CD4-positive, CD25-positive, alpha-beta regulatory T cell (primary cell): ENCODE measurements at regions not wholly inside any gene's neighbourhood (a gene's known extent, or its start where the extent isn't known, plus 50 kb on each side); places are given as distances from the start of the nearest gene placed in this dataset.
"Not testable (repeated sequence)": the region's sequence is repeated elsewhere in the genome, so short reads cannot be mapped to it uniquely, and the experiment has no call there.

Experiments
- ATAC-seq, 2 donors: fragments of 150-1000 bp; cut with Tn5 transposase; one replicate each; pipeline ENCODE4 v1.10.0; 2021; ENCODE audit warnings: low read depth in 2 of 2, moderate number of reproducible peaks in 2 of 2, moderate library complexity in 1 of 2
- DNase-seq, 3 donors: peaks; one replicate each; pipeline versions ENCODE4 v3.0.0 to v3.0.0-alpha.2; 2012 to 2022; ENCODE audit warnings: mixed read lengths in 1 of 3
- H3K27ac ChIP-seq: one replicate; pipeline ENCODE4 v1.7.0; 2013; ENCODE audit warnings: mild to moderate bottlenecking, low read length; ENCODE audit not compliant: insufficient read depth, poor library complexity, severe bottlenecking
- H3K27me3 ChIP-seq: one replicate; pipeline ENCODE4 v1.7.0; 2013; ENCODE audit warnings: low read length; ENCODE audit not compliant: control insufficient read depth, insufficient read depth
- H3K36me3 ChIP-seq: one replicate; pipeline ENCODE4 v1.7.0; 2013; ENCODE audit warnings: mild to moderate bottlenecking, low read length, moderate library complexity; ENCODE audit not compliant: control insufficient read depth, insufficient read depth
- H3K4me1 ChIP-seq: 2 replicates; pipeline ENCODE4 v1.7.0; 2013; ENCODE audit warnings: mild to moderate bottlenecking, low read length; ENCODE audit not compliant: insufficient read depth, control insufficient read depth, poor library complexity, severe bottlenecking
- H3K4me3 ChIP-seq: one replicate; pipeline ENCODE4 v1.7.0; 2013; ENCODE audit warnings: low read depth, mild to moderate bottlenecking, low read length, moderate library complexity
- H3K9me3 ChIP-seq, 2 experiments: 1 replicate in 1 of 2; 2 replicates in 1 of 2; pipeline ENCODE4 v1.7.0; 2013; ENCODE audit warnings: low read length in 2 of 2, mild to moderate bottlenecking in 1 of 2, moderate library complexity in 1 of 2; ENCODE audit not compliant: control insufficient read depth in 2 of 2
- H3K27ac Mint-ChIP-seq, 3 donors: one replicate each; pipeline ENCODE4 v1.8.0; 2020 to 2022; ENCODE audit warnings: mild to moderate bottlenecking in 3 of 3, mixed read lengths in 3 of 3, moderate library complexity in 2 of 3
- H3K27me3 Mint-ChIP-seq: one replicate; pipeline ENCODE4 v1.8.0; 2022; ENCODE audit warnings: mild to moderate bottlenecking, mixed read lengths
- H3K36me3 Mint-ChIP-seq: one replicate; pipeline ENCODE4 v1.8.0; 2020; ENCODE audit warnings: mixed read lengths
- H3K4me1 Mint-ChIP-seq, 4 donors: one replicate each; pipeline ENCODE4 v1.8.0; 2020 to 2022; ENCODE audit warnings: mixed read lengths in 4 of 4, mild to moderate bottlenecking in 1 of 4
- H3K4me3 Mint-ChIP-seq, 4 donors: one replicate each; pipeline ENCODE4 v1.8.0; 2020 to 2022; ENCODE audit warnings: mild to moderate bottlenecking in 4 of 4, mixed read lengths in 4 of 4, moderate library complexity in 3 of 4
- H3K9me3 Mint-ChIP-seq, 7 donors: one replicate each; pipeline ENCODE4 v1.8.0; 2020 to 2022; ENCODE audit warnings: mixed read lengths in 7 of 7, mild to moderate bottlenecking in 3 of 7, moderate library complexity in 2 of 7

DNA sequence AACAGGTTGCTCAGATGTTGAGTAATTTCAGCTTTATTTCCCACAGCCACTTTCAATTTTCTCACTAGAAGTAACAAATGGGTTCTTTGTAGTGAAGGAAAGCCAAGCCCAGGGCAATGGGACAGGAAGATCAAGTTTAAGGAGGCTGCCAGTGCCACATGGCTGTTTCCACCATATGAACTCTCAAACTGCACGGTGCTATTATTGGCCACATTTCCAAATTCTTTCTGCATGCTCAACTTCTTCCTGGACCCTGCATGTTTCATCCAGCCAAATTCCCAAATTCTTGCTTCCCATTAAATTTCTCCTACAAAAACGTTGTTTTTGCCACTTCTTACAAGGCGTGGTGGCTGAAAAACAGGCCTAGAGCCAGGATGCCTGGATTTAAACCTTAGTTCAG is 193.3 kb upstream of the SPHKAP start:
- Mint-ChIP-seq H3K27me3 (peaks cover 4% of the 10 kb centered on the region), H3K36me3 (no peaks in the 10 kb centered on the region), H3K4me3 (no peak overlapping the region), H3K27ac (no peak overlapping the region), H3K9me3 (peaks cover 0 to 11% (median 4%) of the 10 kb centered on the region in 7 donors), H3K4me1 (no peaks in the 10 kb centered on the region)
- Histone ChIP-seq H3K4me1 (no peaks in the 10 kb centered on the region), H3K9me3 (peaks cover 0 to 2% of the 10 kb centered on the region in 2 experiments), H3K36me3 (no peaks in the 10 kb centered on the region), H3K4me3 (no peak overlapping the region), H3K27ac (no peak overlapping the region), H3K27me3 (no peaks in the 10 kb centered on the region)
- ATAC-seq (no peak), DNase-seq (no peak)

DNA sequence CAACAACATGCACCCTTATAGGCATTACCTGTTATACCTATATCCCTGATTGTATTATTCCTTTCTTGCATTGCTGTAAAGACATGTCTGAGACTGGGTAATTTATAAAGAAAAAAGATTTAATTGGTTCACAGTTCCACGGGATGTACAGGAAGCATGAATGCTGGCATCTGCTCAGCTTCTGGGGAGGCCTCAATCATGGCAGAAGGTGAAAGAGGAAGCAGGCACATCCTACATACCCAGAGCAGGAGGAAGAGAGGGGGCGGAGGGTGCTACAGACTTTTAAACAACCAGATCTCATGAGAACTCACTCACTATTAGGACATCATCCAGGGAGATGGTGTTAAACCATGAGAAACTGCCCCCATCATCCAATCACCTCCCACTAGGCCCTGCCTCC is 191.7 kb upstream of the SPHKAP start:
- Histone ChIP-seq H3K4me1 (no peaks in the 10 kb centered on the region), H3K27me3 (no peaks in the 10 kb centered on the region), H3K4me3 (no peak overlapping the region), H3K36me3 (no peaks in the 10 kb centered on the region), H3K27ac (no peak overlapping the region), H3K9me3 (peaks cover 0 to 2% of the 10 kb centered on the region in 2 experiments)
- Mint-ChIP-seq H3K4me1 (no peaks in the 10 kb centered on the region), H3K36me3 (no peaks in the 10 kb centered on the region), H3K27me3 (peaks cover 4% of the 10 kb centered on the region), H3K27ac (no peak overlapping the region), H3K4me3 (no peak overlapping the region), H3K9me3 (peaks cover 0 to 8% (median 4%) of the 10 kb centered on the region in 7 donors)
- DNase-seq (no peak), ATAC-seq (no peak)

DNA sequence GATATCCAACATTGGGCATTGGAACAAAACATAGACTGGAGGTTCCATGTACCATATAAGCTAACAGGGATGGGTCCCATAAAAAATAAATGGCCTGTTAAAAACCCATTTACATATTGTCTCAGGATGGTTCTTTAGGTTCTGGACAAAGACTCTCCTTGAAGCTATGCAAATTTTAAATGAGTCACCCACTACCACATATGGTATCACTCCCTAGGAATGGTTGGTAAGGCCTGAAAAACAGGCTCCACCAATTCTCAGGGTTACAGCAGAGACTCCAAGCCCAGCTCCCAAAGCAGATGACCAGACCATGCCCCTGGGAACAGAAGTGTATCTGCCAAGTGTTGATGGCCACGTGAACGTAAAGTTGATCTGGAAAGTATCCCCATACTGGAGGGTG is 190.7 kb upstream of the SPHKAP start:
- H3K9me3 Mint-ChIP-seq: peaks cover 0 to 8% (median 5%) of the 10 kb centered on the region in 7 donors
- no peak overlapping the region for H3K27ac ChIP-seq
- H3K9me3 ChIP-seq: peaks cover 0 to 2% of the 10 kb centered on the region in 2 experiments
- H3K36me3 Mint-ChIP-seq: no peaks in the 10 kb centered on the region
- no peaks in the 10 kb centered on the region for H3K4me1 Mint-ChIP-seq
- H3K27ac Mint-ChIP-seq: no peak overlapping the region
- H3K4me3 ChIP-seq: no peak overlapping the region
- DNase-seq: no peak
- no peaks in the 10 kb centered on the region for H3K4me1 ChIP-seq
- H3K36me3 ChIP-seq: no peaks in the 10 kb centered on the region
- H3K4me3 Mint-ChIP-seq: no peak overlapping the region
- H3K27me3 ChIP-seq: no peaks in the 10 kb centered on the region
- H3K27me3 Mint-ChIP-seq: peaks cover 4% of the 10 kb centered on the region
- ATAC-seq: no peak

DNA sequence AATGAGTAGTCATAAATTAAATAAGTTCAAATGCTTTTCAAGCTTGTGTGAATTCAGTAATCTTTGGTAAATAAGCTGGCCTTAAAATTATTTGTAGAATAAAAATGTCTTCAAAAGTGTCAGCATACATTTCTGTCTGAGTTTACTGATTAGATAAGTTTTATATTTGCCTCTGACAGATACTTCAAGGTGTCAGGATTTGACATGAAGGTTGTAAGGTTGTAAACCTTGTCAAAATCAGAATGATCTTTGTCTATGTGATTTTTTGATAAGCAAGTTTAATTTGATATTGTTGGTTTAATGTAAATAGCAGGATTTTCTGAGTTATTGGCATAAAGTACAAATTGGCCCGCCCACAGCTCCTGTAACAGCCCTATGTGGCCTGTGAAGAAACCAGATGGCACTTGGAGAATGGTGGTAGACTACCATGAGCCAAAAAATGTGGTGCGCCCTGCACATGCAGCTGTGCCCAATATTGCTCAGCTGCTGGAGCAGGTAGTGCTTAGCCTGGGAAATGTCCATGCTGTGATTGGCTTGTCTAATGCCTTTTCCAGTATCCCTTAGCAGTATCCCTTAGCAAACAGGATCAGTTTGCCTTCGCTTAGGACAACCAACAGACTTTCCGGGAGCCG is 188.0 kb upstream of the SPHKAP start:
- H3K36me3 Mint-ChIP-seq: no peaks in the 10 kb centered on the region
- no peak overlapping the region for H3K4me3 ChIP-seq
- ATAC-seq: no peak
- no peak overlapping the region for H3K27ac ChIP-seq
- H3K27me3 Mint-ChIP-seq: no peaks in the 10 kb centered on the region
- no peaks in the 10 kb centered on the region for H3K4me1 Mint-ChIP-seq
- H3K36me3 ChIP-seq: no peaks in the 10 kb centered on the region
- no peak overlapping the region for H3K27ac Mint-ChIP-seq
- H3K27me3 ChIP-seq: no peaks in the 10 kb centered on the region
- H3K9me3 Mint-ChIP-seq: peaks cover 2 to 8% (median 5%) of the 10 kb centered on the region in 7 donors
- no peaks in the 10 kb centered on the region for H3K4me1 ChIP-seq
- H3K9me3 ChIP-seq: peaks cover 0 to 2% of the 10 kb centered on the region in 2 experiments
- DNase-seq: no peak
- no peak overlapping the region for H3K4me3 Mint-ChIP-seq

DNA sequence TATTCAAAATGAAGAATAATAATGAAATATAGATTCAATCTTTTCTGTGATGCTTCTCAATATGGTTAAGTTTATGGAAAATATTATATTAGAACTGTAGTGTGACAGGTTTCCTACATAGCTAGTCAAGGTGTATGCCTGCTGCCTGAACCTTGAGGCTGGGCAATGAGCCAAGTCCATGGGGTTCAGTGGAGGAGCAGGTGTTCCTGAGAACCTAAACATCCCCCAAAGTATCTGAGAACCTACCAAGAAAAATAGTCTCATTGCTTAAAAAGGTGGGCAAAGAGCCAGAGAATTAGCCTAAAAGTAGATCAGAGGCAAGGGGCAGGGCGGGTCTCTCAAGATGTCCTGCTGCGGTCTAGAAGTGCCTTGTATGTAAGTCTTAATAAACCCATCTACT is 185.9 kb upstream of the SPHKAP start:
- H3K36me3 Mint-ChIP-seq: no peaks in the 10 kb centered on the region
- no peaks in the 10 kb centered on the region for H3K4me1 Mint-ChIP-seq
- H3K4me1 ChIP-seq: no peaks in the 10 kb centered on the region
- H3K9me3 ChIP-seq: peaks cover 0 to 2% of the 10 kb centered on the region in 2 experiments
- no peaks in the 10 kb centered on the region for H3K36me3 ChIP-seq
- H3K4me3 ChIP-seq: no peak overlapping the region
- H3K27me3 Mint-ChIP-seq: no peaks in the 10 kb centered on the region
- ATAC-seq (no peak), DNase-seq (no peak)
- no peak overlapping the region for H3K27ac Mint-ChIP-seq
- H3K9me3 Mint-ChIP-seq: peaks cover under 1 to 6% (median 3%) of the 10 kb centered on the region in 7 donors
- no peak overlapping the region for H3K4me3 Mint-ChIP-seq
- H3K27me3 ChIP-seq: no peaks in the 10 kb centered on the region
- no peak overlapping the region for H3K27ac ChIP-seq

DNA sequence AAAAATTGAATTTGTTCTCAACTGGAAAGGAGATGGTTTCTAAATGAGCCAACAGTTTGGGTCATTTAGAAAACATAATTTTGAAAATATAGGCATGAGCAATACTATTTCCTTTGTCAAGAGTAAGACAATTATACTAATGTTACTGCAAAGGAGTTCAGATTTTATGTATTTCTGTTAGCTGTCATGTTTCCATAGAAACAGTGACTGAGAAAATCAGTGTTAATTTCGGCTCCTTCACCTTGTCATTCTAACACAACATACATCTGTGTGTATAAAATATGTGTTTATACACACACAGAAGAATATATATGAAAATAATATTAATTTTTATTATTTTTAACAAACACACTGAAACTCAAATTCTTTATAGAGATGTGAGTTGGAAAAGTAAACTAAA is 178.0 kb upstream of the SPHKAP start:
- no peaks in the 10 kb centered on the region for H3K27me3 Mint-ChIP-seq
- Histone ChIP-seq H3K27ac (no peak overlapping the region), H3K36me3 (no peaks in the 10 kb centered on the region), H3K27me3 (no peaks in the 10 kb centered on the region), H3K9me3 (no peaks in the 10 kb centered on the region), H3K4me3 (no peak overlapping the region), H3K4me1 (no peaks in the 10 kb centered on the region)
- H3K27ac Mint-ChIP-seq: no peak overlapping the region
- no peak for DNase-seq
- peaks cover 0 to 4% (median 3%) of the 10 kb centered on the region in 7 donors for H3K9me3 Mint-ChIP-seq
- H3K4me1 Mint-ChIP-seq: no peaks in the 10 kb centered on the region
- ATAC-seq: no peak
- no peaks in the 10 kb centered on the region for H3K36me3 Mint-ChIP-seq
- no peak overlapping the region for H3K4me3 Mint-ChIP-seq

DNA sequence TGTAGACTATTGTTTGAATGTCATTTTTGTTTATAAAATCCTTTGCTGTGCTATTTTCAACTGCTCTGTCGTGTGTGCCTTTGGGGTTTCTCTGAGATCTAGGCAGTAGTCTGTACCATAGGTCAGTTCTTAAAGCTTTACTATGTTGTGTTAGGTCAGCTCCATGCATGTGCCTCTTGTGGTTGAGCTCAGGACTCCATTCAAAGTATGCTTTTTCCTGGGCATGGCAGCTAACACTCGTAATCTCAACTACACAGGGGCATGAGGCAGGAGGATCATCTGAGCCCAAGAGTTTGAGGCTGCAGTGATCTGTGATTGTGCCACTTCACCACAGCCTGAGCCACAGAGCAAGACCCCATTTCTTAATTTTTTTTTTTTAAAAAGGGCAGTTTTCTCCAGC is 174.4 kb upstream of the SPHKAP start:
- Histone ChIP-seq H3K27me3 (no peaks in the 10 kb centered on the region), H3K4me1 (no peaks in the 10 kb centered on the region), H3K36me3 (no peaks in the 10 kb centered on the region), H3K9me3 (no peaks in the 10 kb centered on the region), H3K27ac (no peak overlapping the region), H3K4me3 (no peak overlapping the region)
- ATAC-seq: no peak
- DNase-seq: no peak
- no peaks in the 10 kb centered on the region for H3K36me3 Mint-ChIP-seq
- H3K27me3 Mint-ChIP-seq: no peaks in the 10 kb centered on the region
- no peaks in the 10 kb centered on the region for H3K4me1 Mint-ChIP-seq
- H3K27ac Mint-ChIP-seq: no peak overlapping the region
- no peak overlapping the region for H3K4me3 Mint-ChIP-seq
- H3K9me3 Mint-ChIP-seq: peaks cover 0 to 4% (median 3%) of the 10 kb centered on the region in 7 donors

DNA sequence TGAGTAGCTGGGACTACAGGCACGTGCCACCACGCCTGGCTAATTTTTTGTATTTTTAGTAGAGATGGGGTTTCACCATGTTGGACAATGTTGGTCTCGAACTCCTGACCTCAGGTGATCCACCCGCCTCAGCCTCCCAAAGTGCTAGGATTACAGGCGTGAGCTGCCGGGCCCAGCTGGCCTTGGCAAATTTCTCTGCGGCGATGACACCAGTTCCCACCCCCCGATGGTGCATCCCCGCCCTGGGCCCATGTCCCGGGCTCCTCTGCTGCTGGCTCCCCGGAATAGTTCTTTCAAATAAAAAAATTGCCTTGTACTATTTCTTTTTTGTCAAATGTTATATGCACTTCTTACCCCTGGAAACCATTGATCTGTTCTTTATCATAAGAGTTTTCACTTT is 171.5 kb upstream of the SPHKAP start:
- H3K9me3 ChIP-seq, DNase-seq, H3K36me3 Mint-ChIP-seq, H3K27me3 ChIP-seq, H3K4me3 Mint-ChIP-seq, H3K4me1 ChIP-seq, H3K9me3 Mint-ChIP-seq, H3K27ac Mint-ChIP-seq, H3K36me3 ChIP-seq, H3K4me3 ChIP-seq, H3K27ac ChIP-seq, ATAC-seq, H3K4me1 Mint-ChIP-seq, H3K27me3 Mint-ChIP-seq: not testable (repeated sequence)
